Activated gamma-delta T cell treated with Interleukin-2 at 50 U/mL for 16 hours (primary cell): ENCODE measurements at regions not wholly inside any gene's neighbourhood (a gene's known extent, or its start where the extent isn't known, plus 50 kb on each side); places are given as distances from the start of the nearest gene placed in this dataset.
"Not testable (repeated sequence)": the region's sequence is repeated elsewhere in the genome, so short reads cannot be mapped to it uniquely, and the experiment has no call there.

ENCODE experiments used
- DNase-seq: peaks from one replicate; pipeline ENCODE4 v3.0.0-alpha.2; 2020

DNA sequence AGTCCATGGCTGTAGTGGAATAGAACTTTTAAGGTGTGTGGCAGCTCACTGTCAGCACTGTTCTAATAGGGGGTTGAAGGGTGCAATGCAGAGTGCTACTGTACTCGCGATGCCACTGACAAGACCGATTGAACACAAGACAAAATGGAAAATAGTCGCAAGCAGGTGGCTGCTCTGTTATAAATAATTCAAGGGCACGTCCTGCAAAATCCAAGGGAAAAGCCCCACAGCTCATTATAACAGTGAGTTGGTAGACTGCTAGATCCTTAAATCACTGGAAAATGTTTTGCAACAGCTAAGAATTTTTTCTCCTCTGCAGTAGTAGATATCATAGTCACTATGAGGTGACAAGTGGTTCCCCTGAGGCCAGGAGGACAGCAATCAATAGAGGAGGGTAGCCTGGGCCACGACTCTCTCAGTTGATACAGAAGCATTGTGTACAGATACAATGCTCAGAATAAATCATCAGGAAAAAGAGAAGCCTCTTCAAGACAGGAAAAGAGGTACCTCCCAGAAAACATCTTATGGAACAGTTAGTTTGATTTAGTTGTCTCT, 926.3 kb downstream of the TLE4 start:
- no peak for DNase-seq

GRCh38 chr9:80496901-80497556, 925.3 kb downstream of the TLE4 start:
- DNase-seq, result no peak

DNA sequence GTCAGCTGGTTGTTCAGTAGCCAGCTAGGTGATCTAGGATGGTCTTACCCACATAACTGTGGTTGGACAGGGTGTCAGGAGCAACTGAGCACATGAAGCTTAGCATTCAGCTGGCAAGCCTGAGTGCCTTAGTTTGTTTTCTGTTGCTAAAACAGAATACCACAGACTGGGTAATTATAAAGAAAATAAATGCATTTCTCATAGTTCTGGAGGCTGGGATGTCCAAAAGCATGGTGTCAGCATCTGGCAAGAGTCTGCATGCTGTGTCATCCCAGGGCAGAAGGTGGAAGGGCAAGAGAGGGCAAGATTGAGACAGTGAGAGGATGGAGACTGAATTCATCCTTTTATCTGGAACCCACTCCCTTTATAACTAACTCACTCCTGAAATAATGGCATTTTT, 921.5 kb downstream of the TLE4 start:
- no peak for DNase-seq

DNA sequence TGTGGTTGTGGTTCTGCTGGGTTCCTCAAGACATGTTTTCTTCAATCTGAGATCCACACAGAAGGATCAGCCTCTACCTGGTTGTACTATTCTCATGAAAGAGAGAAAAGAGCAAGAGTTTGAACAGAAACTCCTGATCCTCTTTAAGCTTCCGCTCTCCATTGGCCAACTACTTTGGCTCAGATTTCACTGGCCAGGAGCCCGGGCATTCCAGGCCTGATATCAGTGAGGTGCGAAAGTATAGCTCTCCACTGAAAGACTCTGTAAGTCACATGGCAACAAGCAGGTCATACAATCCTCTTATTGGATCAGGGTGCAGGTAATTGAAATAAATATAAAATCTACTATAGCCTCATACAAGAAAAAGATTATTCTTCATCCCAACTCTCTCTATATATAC, 920.5 kb downstream of the TLE4 start:
- no peak for DNase-seq

DNA sequence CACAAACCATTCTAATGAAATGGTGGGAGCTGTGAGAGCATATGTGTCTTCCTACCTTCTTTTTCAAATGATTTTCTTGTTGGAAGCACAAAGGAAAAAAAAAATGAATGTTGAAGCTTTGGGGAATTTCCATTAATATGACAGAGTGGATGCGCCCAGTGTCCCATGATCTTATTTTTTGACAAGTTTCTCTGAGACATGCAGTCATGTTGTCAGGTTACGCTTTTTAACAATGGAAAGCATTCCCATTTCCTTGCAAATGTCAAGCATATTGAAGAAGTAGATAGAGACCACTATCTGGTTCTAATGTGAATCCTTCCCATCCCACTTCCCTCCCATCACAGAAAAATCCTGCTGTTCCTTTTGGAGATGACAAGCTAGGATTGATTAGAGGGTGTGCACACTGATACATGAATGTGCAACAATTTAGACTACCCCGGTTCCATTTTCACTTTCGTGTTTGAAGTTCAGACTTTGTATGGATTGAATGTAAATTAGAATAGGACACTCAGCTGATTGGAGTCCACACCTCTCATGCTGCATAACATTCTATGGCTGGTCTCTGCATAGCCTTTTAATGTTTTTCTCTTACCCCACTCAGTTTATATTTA, 919.4 kb downstream of the TLE4 start:
- DNase-seq, result no peak

DNA sequence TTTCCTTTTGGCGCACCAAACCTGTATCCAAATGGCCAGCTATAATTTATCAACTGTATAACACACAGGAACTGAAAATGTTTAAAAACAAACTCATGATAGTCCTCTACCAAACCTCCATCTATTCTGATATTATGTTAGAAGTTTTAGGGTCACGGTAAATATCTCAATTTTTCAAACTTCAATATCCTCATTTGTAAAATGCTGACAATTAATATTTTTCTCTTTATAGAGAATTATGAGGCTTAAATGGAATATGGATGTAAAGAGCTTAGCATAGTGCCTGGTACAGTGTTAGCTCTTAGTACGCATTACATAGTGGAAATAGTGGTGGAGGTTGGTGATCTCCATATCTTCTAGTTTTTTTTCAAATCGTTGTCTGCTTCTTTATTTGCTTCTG, 917.6 kb downstream of the TLE4 start:
- DNase-seq, result no peak

DNA sequence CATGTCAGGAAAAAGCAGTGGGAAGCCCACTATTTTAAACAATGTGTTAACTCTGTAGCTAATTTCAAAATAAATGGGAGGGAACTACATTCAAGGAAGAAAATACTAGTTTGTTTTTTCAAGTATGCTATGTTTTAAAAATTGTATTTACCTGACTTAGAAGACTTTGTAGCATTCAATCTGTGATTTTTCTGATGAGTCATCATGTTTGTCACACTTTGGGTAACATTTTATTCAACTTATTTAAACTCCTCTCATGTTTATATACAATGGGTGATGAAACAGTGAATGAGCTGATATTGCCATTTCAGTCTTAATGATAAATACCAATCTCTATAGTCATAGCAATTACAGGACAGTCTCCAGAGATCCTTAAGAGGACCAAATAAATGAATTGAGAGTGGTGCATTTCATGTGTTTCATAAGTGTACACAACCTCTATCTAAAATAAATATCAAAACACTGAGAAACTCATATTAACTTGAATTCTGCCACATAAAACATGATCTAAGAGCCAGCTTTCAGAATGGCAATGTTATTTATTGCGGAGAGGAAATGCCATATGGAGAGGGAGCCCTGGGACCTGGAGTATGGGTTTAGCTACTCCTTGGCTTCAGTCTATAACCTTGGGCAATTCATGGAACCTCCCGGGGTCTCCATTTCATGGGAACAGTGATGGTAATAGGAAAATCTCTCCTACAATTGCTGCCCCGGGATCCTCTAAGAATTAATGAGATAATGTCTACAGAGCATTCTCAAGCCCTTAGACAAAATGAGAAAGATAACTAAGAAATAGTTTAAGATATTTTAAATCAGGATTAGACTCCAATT, 913.9 kb downstream of the TLE4 start:
- no peak for DNase-seq

- not testable (repeated sequence) for DNase-seq
These were observed 910.5 kb downstream of the TLE4 start for GRCh38 chr9:80482251-80482650.

DNA sequence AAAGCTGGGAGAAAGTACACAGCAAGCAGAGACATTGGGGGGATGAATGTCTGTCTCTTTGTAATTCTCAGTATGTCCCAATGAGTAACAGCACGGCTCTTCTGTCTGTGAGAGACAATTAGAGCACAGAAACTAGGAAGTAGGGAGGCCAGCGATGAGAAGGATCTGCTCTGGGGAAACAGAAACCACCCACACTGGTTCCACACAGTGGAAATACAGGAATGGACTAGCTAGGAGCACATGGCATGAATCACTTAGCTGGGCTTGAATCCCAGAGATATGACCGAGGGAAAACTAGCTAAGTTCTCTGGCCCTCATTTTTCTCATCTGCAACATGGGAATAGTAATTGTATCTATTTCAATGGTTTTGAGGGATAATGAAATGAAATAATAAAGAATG, 895.9 kb downstream of the TLE4 start:
- no peak for DNase-seq

DNA sequence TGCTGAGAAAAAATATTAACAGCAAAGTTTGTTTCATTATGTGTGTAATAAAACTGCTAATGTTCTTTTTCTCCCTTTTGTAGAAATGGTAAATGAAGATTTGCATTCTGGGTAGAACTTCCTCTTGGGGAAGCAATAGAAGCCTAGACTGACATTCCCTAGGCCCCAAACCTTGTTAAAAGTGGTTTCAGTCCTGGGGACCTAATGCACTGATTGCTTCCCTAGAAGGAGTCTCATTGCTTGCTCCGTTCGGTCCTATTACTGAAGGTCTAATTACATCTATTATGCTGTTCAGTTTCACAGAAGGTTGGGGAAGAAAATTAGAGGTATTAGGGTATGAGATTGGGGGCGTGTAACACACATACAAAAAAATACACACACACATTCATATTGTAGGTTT, 893.8 kb downstream of the TLE4 start:
- DNase-seq, result no peak

DNA sequence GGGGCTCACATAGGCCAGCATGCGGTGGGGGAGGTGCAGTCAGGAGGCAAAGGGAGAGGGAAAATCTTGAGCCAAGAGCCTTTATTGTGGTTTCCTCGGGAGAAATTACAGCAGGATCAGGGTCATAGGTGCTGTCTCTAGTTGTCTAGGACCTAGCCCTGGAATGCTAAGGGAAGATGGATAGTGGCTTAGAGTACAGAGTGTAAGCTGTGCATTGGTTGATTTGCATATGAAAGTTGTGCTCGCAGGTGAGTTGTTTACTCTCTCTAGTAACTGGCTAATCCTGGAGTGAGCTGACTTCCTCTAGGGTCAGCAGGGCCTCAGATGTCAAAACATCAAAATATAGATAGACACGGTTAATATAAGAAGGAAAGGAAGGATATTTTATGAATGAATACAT, 877.7 kb downstream of the TLE4 start:
- DNase-seq, result no peak

- no peak for DNase-seq
These were observed 877.2 kb downstream of the TLE4 start for GRCh38 chr9:80448996-80449395.

DNA sequence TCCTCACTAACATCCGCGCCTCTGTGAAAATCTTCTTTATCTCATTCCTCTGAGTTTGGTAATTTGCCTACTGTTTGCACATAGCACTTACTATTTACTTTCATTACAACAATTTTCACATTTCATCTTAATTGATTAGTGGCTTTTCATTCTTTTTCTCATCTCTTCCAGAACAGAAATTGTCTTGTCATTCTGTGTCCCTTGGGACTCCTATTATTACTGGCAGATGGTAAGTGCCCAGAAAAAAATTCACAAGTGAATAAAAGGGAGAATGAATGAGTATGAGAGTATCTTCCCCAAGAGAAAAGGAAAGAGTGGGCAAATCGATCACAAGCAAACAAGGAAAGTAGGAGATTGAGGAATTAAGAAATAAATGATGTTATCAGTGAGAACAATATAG, 876.1 kb downstream of the TLE4 start:
- no peak for DNase-seq

DNA sequence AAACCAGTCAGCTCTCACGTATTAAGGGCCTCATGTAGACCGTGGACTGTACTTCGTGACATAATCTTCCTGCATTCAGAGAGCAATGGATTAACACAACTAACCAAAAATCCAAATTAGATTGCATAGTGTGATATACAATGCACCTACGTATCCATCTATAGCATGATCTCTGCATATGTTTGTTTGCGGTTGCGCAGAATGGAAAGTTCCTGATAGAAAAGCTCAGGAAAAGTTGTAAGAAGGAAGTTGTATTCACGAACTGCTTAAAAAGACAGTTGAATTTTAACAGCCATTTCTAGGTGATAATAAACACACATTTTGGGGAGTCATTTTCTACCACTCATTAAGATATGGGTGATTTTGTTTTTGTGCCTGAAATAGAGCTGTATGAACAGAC, 869.0 kb downstream of the TLE4 start:
- no peak for DNase-seq

DNA sequence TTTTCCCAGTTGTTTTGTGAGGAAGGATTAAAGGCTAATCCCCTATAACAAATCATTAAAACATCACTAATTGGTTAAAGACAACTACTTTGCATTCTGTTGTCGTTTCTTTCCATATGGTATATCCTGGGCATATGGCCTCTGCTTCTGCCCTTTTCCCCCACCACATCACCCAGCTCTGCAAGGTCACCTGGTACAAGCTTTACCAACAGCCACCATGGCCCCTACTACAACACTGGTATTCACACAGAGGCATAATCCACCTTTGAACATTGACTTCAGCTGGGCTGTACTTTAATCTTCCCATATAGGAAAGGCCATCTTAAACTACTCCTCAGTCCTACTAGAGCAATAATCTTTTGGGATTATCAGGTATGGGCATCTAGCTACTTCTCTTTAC, 866.1 kb downstream of the TLE4 start:
- DNase-seq, result no peak

DNA sequence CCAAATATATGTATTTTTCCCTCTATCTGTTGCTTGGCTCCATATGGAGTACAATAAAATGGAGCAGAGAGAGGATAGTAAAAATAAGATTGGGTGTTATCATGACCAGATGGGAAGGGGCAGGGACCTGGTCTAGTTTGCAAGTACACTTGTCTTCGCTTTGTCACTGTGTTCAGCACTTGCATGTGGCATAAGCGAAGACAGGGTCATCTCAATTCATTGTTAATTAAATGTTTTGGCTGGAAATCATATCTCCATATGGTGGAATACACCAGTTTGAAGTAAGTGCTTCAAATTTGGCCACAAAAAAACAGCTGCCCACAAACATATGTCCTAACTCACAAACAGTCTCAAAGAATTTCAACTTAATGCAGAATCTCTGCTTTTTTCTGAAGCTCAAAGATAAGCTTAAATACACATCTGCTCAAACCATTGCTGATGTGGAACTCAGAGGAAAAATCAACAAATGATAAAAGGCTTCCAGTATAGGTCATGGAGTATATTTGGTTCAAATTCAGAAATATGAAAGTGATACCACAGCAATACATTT, 865.4 kb downstream of the TLE4 start:
- DNase-seq, result no peak

- DNase-seq, result no peak
These were observed 863.8 kb downstream of the TLE4 start for GRCh38 chr9:80435591-80435990.

- no peak for DNase-seq
These were observed 855.2 kb downstream of the TLE4 start for GRCh38 chr9:80426992-80427391.

GRCh38 chr9:80417211-80417773, 845.5 kb downstream of the TLE4 start:
- no peak for DNase-seq

GRCh38 chr9:80410106-80410505, 838.3 kb downstream of the TLE4 start:
- no peak for DNase-seq

GRCh38 chr9:80407220-80407619, 835.5 kb downstream of the TLE4 start:
- no peak for DNase-seq

- DNase-seq, result no peak
These were observed 829.5 kb downstream of the TLE4 start for GRCh38 chr9:80401243-80401642.

- DNase-seq, result no peak
These were observed 829.0 kb downstream of the TLE4 start for GRCh38 chr9:80400624-80401230.
